Nephron progenitor cell (in vitro differentiated cells): ENCODE measurements at regions not wholly inside any gene's neighbourhood (a gene's known extent, or its start where the extent isn't known, plus 50 kb on each side); places are given as distances from the start of the nearest gene placed in this dataset.

Experiments
- DNase-seq: peaks from one replicate; pipeline ENCODE4 v3.0.0; 2021
- H3K27ac Mint-ChIP-seq: 2 replicates; pipeline ENCODE4 v1.8.0; 2021; ENCODE audit warnings: mild to moderate bottlenecking, moderate library complexity, mixed read lengths
- H3K27me3 Mint-ChIP-seq: 2 replicates; pipeline ENCODE4 v1.8.0; 2021; ENCODE audit warnings: mild to moderate bottlenecking, low read depth, mixed read lengths; ENCODE audit not compliant: poor library complexity
- H3K36me3 Mint-ChIP-seq: 2 replicates; pipeline ENCODE4 v1.8.0; 2021; ENCODE audit warnings: low read depth, mixed read lengths
- H3K4me1 Mint-ChIP-seq: 2 replicates; pipeline ENCODE4 v1.8.0; 2021; ENCODE audit warnings: mixed read lengths
- H3K4me3 Mint-ChIP-seq: 2 replicates; pipeline ENCODE4 v1.8.0; 2021; ENCODE audit warnings: mild to moderate bottlenecking, moderate library complexity, mixed read lengths
- H3K9me3 Mint-ChIP-seq: 2 replicates; pipeline ENCODE4 v1.8.0; 2021; ENCODE audit warnings: mild to moderate bottlenecking, moderate library complexity, mixed read lengths
- CTCF ChIP-seq: fragments of 200-600 bp; sonication (generic); IDR thresholded peaks from 2 replicates; pipeline ENCODE4 v1.5.0; 2021; ENCODE audit warnings: antibody characterized with exemption

- no peak for TF ChIP-seq CTCF
- Mint-ChIP-seq H3K27ac (no peak overlapping the region), H3K9me3 (no peaks in the 10 kb centered on the region), H3K27me3 (no peaks in the 10 kb centered on the region), H3K4me3 (no peak overlapping the region), H3K36me3 (no peaks in the 10 kb centered on the region), H3K4me1 (peaks cover 6% of the 10 kb centered on the region)
- DNase-seq: no peak
These were observed 255.4 kb upstream of the LYZL1 start for GRCh38 chr10:29033311-29033940.

DNA sequence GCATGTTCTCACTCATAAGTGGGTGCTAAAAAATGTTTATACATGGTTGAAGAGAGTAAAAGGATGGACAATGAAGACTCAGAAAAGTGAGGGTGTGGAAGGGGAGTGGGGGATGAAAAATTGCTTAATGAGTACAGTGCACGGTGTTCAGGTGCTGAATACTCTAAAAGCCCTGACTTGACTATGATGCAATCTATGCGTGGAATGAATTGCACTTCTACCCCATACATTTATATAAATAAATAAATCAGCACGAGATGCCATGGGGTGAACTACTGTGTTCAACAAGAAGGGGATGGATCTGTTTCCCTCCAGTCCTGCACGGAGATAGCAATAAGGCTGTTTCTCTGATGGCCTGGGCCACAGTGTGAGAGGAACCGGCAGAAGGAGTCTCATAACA, 254.3 kb upstream of the LYZL1 start:
- TF ChIP-seq CTCF: no peak
- Mint-ChIP-seq H3K4me1 (no peaks in the 10 kb centered on the region), H3K27me3 (peaks cover 7% of the 10 kb centered on the region), H3K27ac (no peak overlapping the region), H3K4me3 (no peak overlapping the region), H3K36me3 (no peaks in the 10 kb centered on the region), H3K9me3 (no peaks in the 10 kb centered on the region)
- no peak for DNase-seq

DNA sequence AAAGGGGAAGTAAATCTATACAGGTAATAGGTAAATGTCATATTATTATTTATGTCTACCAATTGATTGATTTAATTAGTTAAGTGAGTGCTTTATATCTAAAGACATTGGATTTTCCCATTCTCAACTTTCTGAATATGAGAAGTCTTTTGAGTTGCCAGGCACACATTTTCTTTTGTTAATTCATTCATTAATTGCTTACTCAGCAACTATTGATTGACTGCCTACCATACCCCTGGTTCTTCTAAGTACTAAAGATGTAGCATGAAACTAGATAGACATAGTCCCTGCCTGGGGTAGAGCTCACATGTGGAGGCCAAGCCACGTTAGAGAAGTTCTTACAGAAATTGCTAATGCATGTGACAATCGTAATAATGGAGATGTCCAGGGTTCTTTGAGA, 253.1 kb upstream of the LYZL1 start:
- Mint-ChIP-seq H3K4me1 (no peaks in the 10 kb centered on the region), H3K4me3 (no peak overlapping the region), H3K27me3 (peaks cover 9% of the 10 kb centered on the region), H3K27ac (no peak overlapping the region), H3K36me3 (no peaks in the 10 kb centered on the region), H3K9me3 (peaks cover 9% of the 10 kb centered on the region)
- TF ChIP-seq CTCF: no peak
- no peak for DNase-seq

DNA sequence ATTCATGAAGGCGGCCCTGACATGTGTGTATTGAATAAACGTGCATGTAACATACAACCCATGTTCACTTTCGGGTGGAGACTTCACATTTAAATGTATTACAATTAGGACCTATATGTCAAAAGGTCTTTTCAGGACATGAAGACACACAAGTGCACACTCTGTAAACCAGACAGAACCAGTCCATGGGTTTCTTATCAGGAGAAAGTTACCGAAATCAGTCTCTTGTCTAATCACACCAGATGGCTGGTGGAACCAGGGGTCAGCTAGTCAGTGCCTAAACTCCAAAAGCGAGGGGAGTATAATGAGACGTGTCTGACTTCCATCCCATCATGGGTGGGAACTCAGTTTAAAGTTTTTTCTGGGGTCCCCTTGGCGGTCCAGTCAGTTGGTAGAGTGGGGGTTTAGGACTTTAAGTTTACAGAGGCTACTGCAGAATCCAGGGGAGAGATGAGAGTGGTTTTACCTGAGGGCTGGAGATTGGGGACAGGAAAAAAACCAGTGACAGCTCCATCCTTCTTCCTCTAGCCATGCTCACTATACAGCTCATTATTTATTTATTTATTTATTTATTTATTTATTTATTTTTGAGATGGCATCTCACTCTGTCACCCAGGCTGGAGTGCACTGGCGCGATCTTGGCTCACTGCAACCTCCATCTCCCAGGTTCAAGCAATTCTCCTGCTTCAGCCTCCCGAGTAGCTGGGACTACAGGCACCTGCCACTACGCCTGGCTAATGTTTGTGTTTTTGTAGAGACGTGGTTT, 251.3 kb upstream of the LYZL1 start:
- Mint-ChIP-seq H3K36me3 (no peaks in the 10 kb centered on the region), H3K27ac (no peak overlapping the region), H3K4me3 (no peak overlapping the region), H3K27me3 (peaks cover 9% of the 10 kb centered on the region), H3K4me1 (no peaks in the 10 kb centered on the region), H3K9me3 (peaks cover 22% of the 10 kb centered on the region)
- DNase-seq: no peak
- TF ChIP-seq CTCF: no peak

- H3K27ac Mint-ChIP-seq: no peak overlapping the region
- no peak for DNase-seq
- H3K4me3 Mint-ChIP-seq: no peak overlapping the region
- no peak for TF ChIP-seq CTCF
- no peaks in the 10 kb centered on the region for H3K36me3 Mint-ChIP-seq
- no peaks in the 10 kb centered on the region for H3K4me1 Mint-ChIP-seq
- H3K9me3 Mint-ChIP-seq: peaks cover 26% of the 10 kb centered on the region
- peaks cover 9% of the 10 kb centered on the region for H3K27me3 Mint-ChIP-seq
These were observed 249.8 kb upstream of the LYZL1 start for GRCh38 chr10:29039091-29039490.

DNA sequence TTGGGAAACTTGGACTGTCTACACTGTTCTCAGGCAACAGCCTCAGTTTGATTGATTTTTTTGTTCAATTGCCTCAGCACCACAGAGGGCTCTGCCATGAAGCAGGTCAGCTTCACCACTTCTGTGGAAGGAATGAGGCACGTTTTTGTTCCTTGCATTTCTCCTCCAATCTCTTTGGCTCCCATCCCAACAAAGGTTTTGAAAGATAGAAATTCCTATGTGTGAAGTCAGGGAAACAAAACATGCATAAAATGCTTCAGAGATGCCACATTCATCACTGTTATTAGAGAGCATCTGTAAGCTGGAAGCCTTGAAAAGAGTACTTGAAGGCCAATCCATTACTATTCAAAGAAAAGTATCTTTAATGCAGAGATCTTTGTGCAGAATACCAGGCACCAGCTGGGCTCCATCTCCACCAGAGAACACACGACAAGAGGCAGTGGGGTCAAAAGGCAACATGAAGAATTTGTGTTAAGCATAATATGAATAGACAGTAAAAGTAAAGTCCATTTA, 249.1 kb upstream of the LYZL1 start:
- H3K4me1 Mint-ChIP-seq: no peaks in the 10 kb centered on the region

More for the DNA sequence above, 249.1 kb upstream of the LYZL1 start:
- H3K9me3 Mint-ChIP-seq: peaks cover 26% of the 10 kb centered on the region
- DNase-seq: no peak
- H3K4me3 Mint-ChIP-seq: no peak overlapping the region
- H3K36me3 Mint-ChIP-seq: no peaks in the 10 kb centered on the region
- no peak overlapping the region for H3K27ac Mint-ChIP-seq
- peaks cover 9% of the 10 kb centered on the region for H3K27me3 Mint-ChIP-seq
- no peak for TF ChIP-seq CTCF
